Right ventricle myocardium inferior (tissue), 1 donor: ENCODE measurements at regions not wholly inside any gene's neighbourhood (a gene's known extent, or its start where the extent isn't known, plus 50 kb on each side); places are given as distances from the start of the nearest gene placed in this dataset.

Experiments used
- ATAC-seq: fragments of 200-7000 bp; cut with Tn5 transposase; one replicate; pipeline ENCODE4 v1.9.1; 2020; ENCODE audit warnings: mild to moderate bottlenecking, moderate library complexity
- DNase-seq: peaks from one replicate; pipeline ENCODE4 v3.0.0; 2021; ENCODE audit errors: missing footprints
- intact Hi-C: fragments of 100-400 bp; cut with DNase I; formaldehyde crosslinking; loops from one replicate; pipeline ENCODE4 v1.11.0; 2022
- donor health status: DM: no; HTN: yes; CAD: no; lungs with severe emphysema.

GRCh38 chr6:11830105-11830504 lies 51.5 kb upstream of the ADTRP start:
- ATAC-seq (no peak), DNase-seq (no peak)
- intact Hi-C loops, result no loop called here

GRCh38 chr6:11828262-11828870 lies 49.8 kb upstream of the ADTRP start:
- intact Hi-C loops, result no loop called here
- no peak for ATAC-seq
- no peak for DNase-seq
